A549 (cell line): ENCODE measurements at regions not wholly inside any gene's neighbourhood (a gene's known extent, or its start where the extent isn't known, plus 50 kb on each side); places are given as distances from the start of the nearest gene placed in this dataset.
"Not testable (repeated sequence)": the region's sequence is repeated elsewhere in the genome, so short reads cannot be mapped to it uniquely, and the experiment has no call there.

Source experiments
- ATAC-seq, 2 experiments: fragments of 200-7000 bp in 1 of 2; fragments of >200 bp in 1 of 2; cut with Nextera tagmentation in 1 of 2; cut with Tn5 transposase in 1 of 2; 3 replicates each; pipeline versions ENCODE4 v1.8.0 to v1.9.1; 2018 to 2020; ENCODE audit warnings: mild to moderate bottlenecking in 1 of 2, moderate library complexity in 1 of 2
- CTCF ChIA-PET: fragments of 300-600 bp; sonication (Branson Sonifier 250); formaldehyde crosslinking; extraction: SDS; loops from one replicate; lab custom pipeline; 2021; ENCODE audit warnings: antibody characterized with exemption, inconsistent platforms; lab: Yijun Ruan, JAX
- POLR2A ChIA-PET: fragments of 350-600 bp; formaldehyde crosslinking; extraction: SDS; loops from one replicate; lab custom pipeline; 2021; ENCODE audit warnings: antibody characterized with exemption, inconsistent platforms; lab: Yijun Ruan, JAX
- DNase-seq, 2 experiments: peaks; one replicate each; pipeline versions ENCODE4 v3.0.0 to v3.0.0-alpha.2; 2011 to 2016; ENCODE audit warnings: low read depth in 1 of 2, low spot score in 1 of 2
- FAIRE-seq: peaks from 2 replicates; lab custom pipeline; 2011; peaks lifted over from hg19 to GRCh38; lab: Jason Lieb, UNC
- H3K27ac ChIP-seq, 2 experiments: fragments of >200 bp; sonication (Bioruptor Twin); formaldehyde crosslinking; 3 replicates each; pipeline ENCODE4 v1.5.1; 2016 to 2017
- H3K4me1 ChIP-seq: fragments of >200 bp; sonication (Bioruptor Twin); formaldehyde crosslinking; 3 replicates; pipeline ENCODE4 v1.6.1; 2016
- H3K4me2 ChIP-seq: fragments of >200 bp; sonication (Bioruptor Twin); formaldehyde crosslinking; 3 replicates; pipeline ENCODE4 v1.6.1; 2016
- H3K4me3 ChIP-seq: fragments of >200 bp; sonication (Bioruptor Twin); formaldehyde crosslinking; 3 replicates; pipeline ENCODE4 v1.5.1; 2016
- H3K9me3 ChIP-seq: fragments of >200 bp; sonication (Bioruptor Twin); formaldehyde crosslinking; 3 replicates; pipeline ENCODE4 v1.6.1; 2016
- CBX8 ChIP-seq: fragments of 200-600 bp; sonication (generic); IDR thresholded peaks from 2 replicates; pipeline ENCODE4 v1.6.1; 2016
- CHD2 ChIP-seq: fragments of 150-350 bp; IDR thresholded peaks from 2 replicates; pipeline ENCODE4 v1.6.1; 2014; ENCODE audit warnings: low read length; ENCODE audit not compliant: partially characterized antibody
- CHD4 ChIP-seq: fragments of 200-600 bp; sonication (generic); IDR thresholded peaks from 2 replicates; pipeline ENCODE4 v1.6.1; 2016; ENCODE audit warnings: antibody characterized with exemption, mild to moderate bottlenecking, borderline replicate concordance
- EHF ChIP-seq: fragments of 250-450 bp; sonication (Bioruptor Pico); IDR thresholded peaks from 2 replicates; pipeline ENCODE4 v1.5.0; 2020; ENCODE audit warnings: mild to moderate bottlenecking
- FOSL2 ChIP-seq, 2 experiments: fragments of 450-650 bp in 1 of 2; fragments of >200 bp in 1 of 2; sonication (Bioruptor Twin) in 1 of 2; formaldehyde crosslinking; IDR thresholded peaks; 2 replicates each; pipeline versions ENCODE4 v1.5.0 to v1.6.1; 2016 to 2020; ENCODE audit warnings: mild to moderate bottlenecking in 1 of 2, moderate library complexity in 1 of 2
- FOXS1 ChIP-seq: fragments of 250-450 bp; sonication (Bioruptor Pico); IDR thresholded peaks from 2 replicates; pipeline ENCODE4 v1.5.0; 2020; ENCODE audit warnings: mild to moderate bottlenecking, moderate library complexity
- HES2 ChIP-seq: fragments of >200 bp; sonication (Bioruptor Twin); formaldehyde crosslinking; IDR thresholded peaks from 2 replicates; pipeline ENCODE4 v1.6.1; 2016
- HMGXB4 ChIP-seq: fragments of 250-450 bp; sonication (Bioruptor Pico); IDR thresholded peaks from 2 replicates; pipeline ENCODE4 v1.5.0; 2021; ENCODE audit warnings: mild to moderate bottlenecking, moderate library complexity, borderline replicate concordance
- HOXA7 ChIP-seq: fragments of 250-450 bp; sonication (Bioruptor Pico); IDR thresholded peaks from 2 replicates; pipeline ENCODE4 v1.5.0; 2020; ENCODE audit warnings: mild to moderate bottlenecking, moderate library complexity
- HOXB5 ChIP-seq: fragments of 250-450 bp; sonication (Bioruptor Pico); IDR thresholded peaks from 2 replicates; pipeline ENCODE4 v1.5.0; 2020; ENCODE audit warnings: mild to moderate bottlenecking, moderate library complexity
- MAFK ChIP-seq: fragments of 450-650 bp; IDR thresholded peaks from 2 replicates; pipeline ENCODE4 v1.6.1; 2014; ENCODE audit not compliant: partially characterized antibody
- NPAS2 ChIP-seq: fragments of 250-450 bp; sonication (Bioruptor Pico); IDR thresholded peaks from 2 replicates; pipeline ENCODE4 v1.8.0; 2022; ENCODE audit warnings: mild to moderate bottlenecking, moderate library complexity, borderline replicate concordance
- NR3C1 ChIP-seq: fragments of >200 bp; sonication (Bioruptor Twin); formaldehyde crosslinking; IDR thresholded peaks from 3 replicates; pipeline ENCODE4 v1.6.1; 2017
- PHF8 ChIP-seq: fragments of 200-600 bp; sonication (generic); IDR thresholded peaks from 2 replicates; pipeline ENCODE4 v1.6.1; 2016; ENCODE audit warnings: low read depth, mild to moderate bottlenecking, antibody characterized with exemption, moderate library complexity, borderline replicate concordance
- RARB ChIP-seq: fragments of 250-450 bp; sonication (Bioruptor Pico); IDR thresholded peaks from 2 replicates; pipeline ENCODE4 v1.8.0; 2021; ENCODE audit warnings: mild to moderate bottlenecking, moderate library complexity
- TFCP2L1 ChIP-seq: fragments of 250-450 bp; sonication (Bioruptor Pico); IDR thresholded peaks from 2 replicates; pipeline ENCODE4 v1.5.0; 2021; ENCODE audit warnings: mild to moderate bottlenecking
- ZNF302 ChIP-seq: fragments of 250-450 bp; sonication (Bioruptor Pico); IDR thresholded peaks from 2 replicates; pipeline ENCODE4 v1.9.0; 2021; ENCODE audit warnings: inconsistent platforms, mild to moderate bottlenecking, moderate library complexity
- WGBS: methylation state at CpG from one replicate; pipeline ENCODE4 v1.1.6; 2017; ENCODE audit errors: missing lambda C conversion rate; 5-methylcytosine and 5-hydroxymethylcytosine counted together

- POLR2A ChIA-PET, H3K9me3 ChIP-seq, H3K27ac ChIP-seq, H3K4me3 ChIP-seq, H3K4me2 ChIP-seq, H3K4me1 ChIP-seq, DNase-seq, FAIRE-seq, ATAC-seq: not testable (repeated sequence)
- CTCF ChIA-PET = interaction anchor here (1.0 to 3.6 kb wide), 4 partner anchors 162 to 334 kb away, joined by 3 to 23 read pairs (median 6); no protein-coding TSS in a partner anchor
- WGBS = 84% methylated on average over 15 of the region's 15 CpGs
These were observed 198.5 kb downstream of the LRRC70 start for GRCh38 chr5:62777081-62777480.

GRCh38 chr5:62776592-62776991 is 198.0 kb downstream of the LRRC70 start:
- H3K27ac ChIP-seq, DNase-seq, ATAC-seq, H3K4me2 ChIP-seq, H3K4me3 ChIP-seq, H3K9me3 ChIP-seq, H3K4me1 ChIP-seq, FAIRE-seq, POLR2A ChIA-PET: not testable (repeated sequence)
- 66% methylated on average over 5 of the region's 5 CpGs for WGBS
- CTCF ChIA-PET = interaction anchor here (1.0 to 2.9 kb wide), 2 partner anchors 317 to 333 kb away, joined by 3 to 10 read pairs; no protein-coding TSS in a partner anchor

DNA sequence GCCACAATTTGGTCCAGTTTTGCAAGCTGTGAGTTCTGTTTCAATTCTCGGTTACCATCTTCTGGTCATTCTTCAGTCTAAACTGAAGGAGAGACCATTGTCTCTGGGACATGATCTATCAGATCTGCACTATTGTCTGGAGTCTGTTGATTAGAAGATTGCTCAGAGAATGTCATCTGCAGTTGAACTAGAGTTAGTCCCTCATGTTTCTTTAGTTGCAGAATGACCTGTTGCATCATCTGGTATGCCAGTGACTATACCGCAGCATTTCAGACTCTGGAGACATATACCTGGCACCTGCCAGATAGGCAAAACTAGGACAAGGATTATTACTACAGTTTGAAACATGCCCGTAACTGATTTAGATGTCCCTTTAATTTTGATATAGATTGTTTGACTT is 194.8 kb downstream of the LRRC70 start:
- WGBS = 70% methylated on average over 3 of the region's 3 CpGs
- Histone ChIP-seq H3K4me1 (no peaks in the 10 kb centered on the region), H3K9me3 (no peaks in the 10 kb centered on the region), H3K27ac (no peak overlapping the region), H3K4me2 (no peak overlapping the region), H3K4me3 (no peak overlapping the region)
- TF ChIP-seq HOXA7 (no peak), RARB (CRISPR knock-in tag) (no peak), NPAS2 (no peak)
- FAIRE-seq = no peak
- ATAC-seq = no peak
- DNase-seq = no peak
- CTCF ChIA-PET = no interaction called here
- POLR2A ChIA-PET = no interaction called here

DNA sequence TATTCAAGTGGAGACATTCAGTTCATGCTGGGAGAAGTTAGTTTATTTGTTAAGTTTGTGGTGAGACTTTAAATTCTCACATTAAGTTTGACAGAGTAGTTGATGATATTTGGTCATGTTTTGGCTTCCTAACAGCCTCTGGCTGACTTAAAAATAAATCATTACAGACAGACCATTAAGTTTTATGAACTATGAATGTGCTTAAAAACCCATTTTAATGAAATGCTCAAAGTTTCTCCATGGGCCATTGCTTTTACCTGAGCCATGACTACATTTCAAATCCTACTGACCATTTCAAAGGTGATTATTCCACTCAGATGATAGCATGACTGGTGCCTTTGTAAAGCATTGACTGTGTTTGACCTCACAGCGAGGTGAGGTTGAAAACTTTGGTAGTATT is 192.7 kb downstream of the LRRC70 start:
- no peak for TF ChIP-seq CHD2
- no peak for TF ChIP-seq TFCP2L1 (CRISPR knock-in tag)
- no peak for TF ChIP-seq FOXS1 (CRISPR knock-in tag)
- Histone ChIP-seq H3K9me3 (no peaks in the 10 kb centered on the region), H3K27ac (no peak overlapping the region), H3K4me3 (no peak overlapping the region), H3K4me1 (no peaks in the 10 kb centered on the region), H3K4me2 (no peak overlapping the region)
- ChIA-PET CTCF (interaction anchor here (0.7 kb wide), 1 partner anchor 327 kb away, joined by 3 read pairs; no protein-coding TSS in a partner anchor), POLR2A (no interaction called here)
- FAIRE-seq (no peak), DNase-seq (no peak), ATAC-seq (no peak)
- 20% methylated on average over 1 of the region's 1 CpG for WGBS

GRCh38 chr5:62767650-62768049 is 189.0 kb downstream of the LRRC70 start:
- ChIA-PET POLR2A (no interaction called here), CTCF (interaction anchor here (1.7 kb wide), 1 partner anchor 15 kb away, joined by 4 read pairs; no protein-coding TSS in a partner anchor)
- no peak for TF ChIP-seq CHD4
- TF ChIP-seq MAFK = peak; percentile 96
- FAIRE-seq (no peak), DNase-seq (no peak), ATAC-seq (no peak)
- H3K4me2 ChIP-seq = no peak overlapping the region
- H3K9me3 ChIP-seq = no peaks in the 10 kb centered on the region
- no peak overlapping the region for H3K4me3 ChIP-seq
- 29% methylated on average over 1 of the region's 1 CpG for WGBS
- H3K27ac ChIP-seq = no peak overlapping the region
- no peaks in the 10 kb centered on the region for H3K4me1 ChIP-seq

- Histone ChIP-seq H3K9me3 (no peaks in the 10 kb centered on the region), H3K27ac (no peak overlapping the region), H3K4me2 (no peak overlapping the region), H3K4me1 (no peaks in the 10 kb centered on the region), H3K4me3 (no peak overlapping the region)
- ChIA-PET CTCF (interaction anchor here (1.7 to 1.8 kb wide), 2 partner anchors 12 to 14 kb away, joined by 4 to 8 read pairs; no protein-coding TSS in a partner anchor), POLR2A (no interaction called here)
- no peak for TF ChIP-seq HES2
- no peak for TF ChIP-seq PHF8
- no peak for TF ChIP-seq CBX8
- TF ChIP-seq FOSL2 (IDR thresholded peaks at IDR 0.05) = no peak
- no peak for TF ChIP-seq FOSL2 (CRISPR knock-in tag; IDR thresholded peaks at IDR 0.05)
- no peak for TF ChIP-seq HOXB5 (CRISPR knock-in tag)
- no peak for TF ChIP-seq ZNF302 (CRISPR knock-in tag)
- no peak for TF ChIP-seq HMGXB4
- no peak for TF ChIP-seq NR3C1
- no peak for TF ChIP-seq EHF (CRISPR knock-in tag)
- WGBS = 57% methylated on average over 2 of the region's 2 CpGs
- FAIRE-seq (no peak), DNase-seq (no peak), ATAC-seq (no peak)
These were observed 188.5 kb downstream of the LRRC70 start for GRCh38 chr5:62767077-62767476.
